HL-60 (cell line): ENCODE measurements at regions not wholly inside any gene's neighbourhood (a gene's known extent, or its start where the extent isn't known, plus 50 kb on each side); places are given as distances from the start of the nearest gene placed in this dataset.

Source experiments
- DNase-seq, 2 experiments: peaks; one replicate each; pipeline ENCODE4 v3.0.0-alpha.2; 2010 to 2020; ENCODE audit warnings: low read depth in 1 of 2, low spot score in 1 of 2
- H3K27ac ChIP-seq: fragments of 250-450 bp; sonication (Bioruptor Pico); replicated peaks from 2 replicates; pipeline ENCODE4 v1.5.1; 2020; ENCODE audit warnings: mild to moderate bottlenecking, moderate library complexity
- H3K27me3 ChIP-seq: fragments of 250-450 bp; sonication (Bioruptor Pico); 2 replicates; pipeline ENCODE4 v1.5.1; 2021; ENCODE audit warnings: mild to moderate bottlenecking, moderate library complexity; ENCODE audit not compliant: insufficient read depth, poor library complexity, severe bottlenecking
- H3K4me3 ChIP-seq: replicated peaks from 2 replicates; pipeline ENCODE4 v1.5.1; 2011; ENCODE audit warnings: mild to moderate bottlenecking, control low read depth, low read length; ENCODE audit not compliant: insufficient read depth
- GABPA ChIP-seq: IDR thresholded peaks from 2 replicates; pipeline ENCODE4 v1.6.1; 2012; ENCODE audit warnings: low read depth
- POLR2AphosphoS5 ChIP-seq: IDR thresholded peaks from 2 replicates; pipeline ENCODE4 v1.6.1; 2012; ENCODE audit warnings: low read depth
- SPI1 ChIP-seq: IDR thresholded peaks from 2 replicates; pipeline ENCODE4 v1.6.1; 2012; ENCODE audit warnings: low read depth, mild to moderate bottlenecking, borderline replicate concordance
- TF ChIP-seq, protein P1 (sequence below): IDR thresholded peaks from one replicate; pipeline ENCODE4 v1.5.1; 2011; ENCODE audit warnings: low read length, control low read depth, inconsistent platforms; ENCODE audit not compliant: insufficient read depth
- TF ChIP-seq, protein P2 (sequence below): IDR thresholded peaks from 2 replicates; pipeline ENCODE4 v1.6.1; 2012; ENCODE audit warnings: low read depth; ENCODE audit not compliant: insufficient replicate concordance

DNA sequence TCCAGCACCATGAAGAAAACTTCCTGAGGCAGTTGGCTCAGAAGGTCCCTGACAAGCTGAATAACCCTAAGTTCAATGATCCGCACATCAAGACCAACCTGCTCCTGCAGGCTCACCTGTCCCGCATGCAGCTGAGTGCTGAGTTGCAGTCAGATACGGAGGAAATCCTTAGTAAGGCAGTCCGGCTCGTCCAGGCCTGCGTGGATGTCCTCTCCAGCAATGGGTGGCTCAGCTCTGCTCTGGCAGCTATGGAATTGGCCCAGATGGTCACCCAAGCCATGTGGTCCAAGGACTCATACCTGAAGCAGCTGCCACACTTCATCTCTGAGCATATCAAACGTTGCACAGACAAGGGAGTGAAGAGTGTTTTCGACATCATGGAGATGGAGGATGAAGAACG lies 88.4 kb upstream of the SMURF2 start:
- no peak for DNase-seq

DNA sequence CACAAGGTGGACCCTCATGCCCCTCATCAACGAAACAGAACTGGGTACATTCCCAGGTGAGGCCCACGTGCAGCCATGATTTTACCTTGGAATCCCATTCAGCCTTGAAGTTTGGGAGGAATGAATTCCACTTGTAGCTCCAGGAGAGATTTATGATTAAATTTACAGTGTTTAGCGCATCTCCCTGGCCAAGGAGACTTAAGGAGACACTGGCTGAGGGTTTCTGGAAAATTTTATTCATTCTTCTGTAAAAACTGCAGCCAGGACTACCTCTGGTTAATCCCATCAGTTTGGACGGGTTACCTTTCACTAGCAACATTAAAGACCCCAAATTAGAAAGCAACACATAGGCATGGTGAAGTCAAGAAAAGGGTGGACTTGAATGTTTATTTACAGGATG lies 87.2 kb upstream of the SMURF2 start:
- no peaks in the 10 kb centered on the region for H3K27me3 ChIP-seq
- DNase-seq: no peak
- no peak overlapping the region for H3K4me3 ChIP-seq
- TF ChIP-seq, protein P1, sequence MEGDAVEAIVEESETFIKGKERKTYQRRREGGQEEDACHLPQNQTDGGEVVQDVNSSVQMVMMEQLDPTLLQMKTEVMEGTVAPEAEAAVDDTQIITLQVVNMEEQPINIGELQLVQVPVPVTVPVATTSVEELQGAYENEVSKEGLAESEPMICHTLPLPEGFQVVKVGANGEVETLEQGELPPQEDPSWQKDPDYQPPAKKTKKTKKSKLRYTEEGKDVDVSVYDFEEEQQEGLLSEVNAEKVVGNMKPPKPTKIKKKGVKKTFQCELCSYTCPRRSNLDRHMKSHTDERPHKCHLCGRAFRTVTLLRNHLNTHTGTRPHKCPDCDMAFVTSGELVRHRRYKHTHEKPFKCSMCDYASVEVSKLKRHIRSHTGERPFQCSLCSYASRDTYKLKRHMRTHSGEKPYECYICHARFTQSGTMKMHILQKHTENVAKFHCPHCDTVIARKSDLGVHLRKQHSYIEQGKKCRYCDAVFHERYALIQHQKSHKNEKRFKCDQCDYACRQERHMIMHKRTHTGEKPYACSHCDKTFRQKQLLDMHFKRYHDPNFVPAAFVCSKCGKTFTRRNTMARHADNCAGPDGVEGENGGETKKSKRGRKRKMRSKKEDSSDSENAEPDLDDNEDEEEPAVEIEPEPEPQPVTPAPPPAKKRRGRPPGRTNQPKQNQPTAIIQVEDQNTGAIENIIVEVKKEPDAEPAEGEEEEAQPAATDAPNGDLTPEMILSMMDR: no peak
- TF ChIP-seq SPI1 (no peak), POLR2AphosphoS5 (no peak), GABPA (no peak)
- TF ChIP-seq, protein P2, sequence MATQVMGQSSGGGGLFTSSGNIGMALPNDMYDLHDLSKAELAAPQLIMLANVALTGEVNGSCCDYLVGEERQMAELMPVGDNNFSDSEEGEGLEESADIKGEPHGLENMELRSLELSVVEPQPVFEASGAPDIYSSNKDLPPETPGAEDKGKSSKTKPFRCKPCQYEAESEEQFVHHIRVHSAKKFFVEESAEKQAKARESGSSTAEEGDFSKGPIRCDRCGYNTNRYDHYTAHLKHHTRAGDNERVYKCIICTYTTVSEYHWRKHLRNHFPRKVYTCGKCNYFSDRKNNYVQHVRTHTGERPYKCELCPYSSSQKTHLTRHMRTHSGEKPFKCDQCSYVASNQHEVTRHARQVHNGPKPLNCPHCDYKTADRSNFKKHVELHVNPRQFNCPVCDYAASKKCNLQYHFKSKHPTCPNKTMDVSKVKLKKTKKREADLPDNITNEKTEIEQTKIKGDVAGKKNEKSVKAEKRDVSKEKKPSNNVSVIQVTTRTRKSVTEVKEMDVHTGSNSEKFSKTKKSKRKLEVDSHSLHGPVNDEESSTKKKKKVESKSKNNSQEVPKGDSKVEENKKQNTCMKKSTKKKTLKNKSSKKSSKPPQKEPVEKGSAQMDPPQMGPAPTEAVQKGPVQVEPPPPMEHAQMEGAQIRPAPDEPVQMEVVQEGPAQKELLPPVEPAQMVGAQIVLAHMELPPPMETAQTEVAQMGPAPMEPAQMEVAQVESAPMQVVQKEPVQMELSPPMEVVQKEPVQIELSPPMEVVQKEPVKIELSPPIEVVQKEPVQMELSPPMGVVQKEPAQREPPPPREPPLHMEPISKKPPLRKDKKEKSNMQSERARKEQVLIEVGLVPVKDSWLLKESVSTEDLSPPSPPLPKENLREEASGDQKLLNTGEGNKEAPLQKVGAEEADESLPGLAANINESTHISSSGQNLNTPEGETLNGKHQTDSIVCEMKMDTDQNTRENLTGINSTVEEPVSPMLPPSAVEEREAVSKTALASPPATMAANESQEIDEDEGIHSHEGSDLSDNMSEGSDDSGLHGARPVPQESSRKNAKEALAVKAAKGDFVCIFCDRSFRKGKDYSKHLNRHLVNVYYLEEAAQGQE: no peak
- no peak overlapping the region for H3K27ac ChIP-seq

More for the DNA sequence above, 88.4 kb upstream of the SMURF2 start:
- H3K27ac ChIP-seq: no peak overlapping the region
- H3K27me3 ChIP-seq: no peaks in the 10 kb centered on the region
- H3K4me3 ChIP-seq: no peak overlapping the region
- TF ChIP-seq POLR2AphosphoS5: no peak
- no peak for TF ChIP-seq GABPA
- no peak for TF ChIP-seq SPI1
- TF ChIP-seq, protein P2: no peak
- TF ChIP-seq, protein P1: no peak

DNA sequence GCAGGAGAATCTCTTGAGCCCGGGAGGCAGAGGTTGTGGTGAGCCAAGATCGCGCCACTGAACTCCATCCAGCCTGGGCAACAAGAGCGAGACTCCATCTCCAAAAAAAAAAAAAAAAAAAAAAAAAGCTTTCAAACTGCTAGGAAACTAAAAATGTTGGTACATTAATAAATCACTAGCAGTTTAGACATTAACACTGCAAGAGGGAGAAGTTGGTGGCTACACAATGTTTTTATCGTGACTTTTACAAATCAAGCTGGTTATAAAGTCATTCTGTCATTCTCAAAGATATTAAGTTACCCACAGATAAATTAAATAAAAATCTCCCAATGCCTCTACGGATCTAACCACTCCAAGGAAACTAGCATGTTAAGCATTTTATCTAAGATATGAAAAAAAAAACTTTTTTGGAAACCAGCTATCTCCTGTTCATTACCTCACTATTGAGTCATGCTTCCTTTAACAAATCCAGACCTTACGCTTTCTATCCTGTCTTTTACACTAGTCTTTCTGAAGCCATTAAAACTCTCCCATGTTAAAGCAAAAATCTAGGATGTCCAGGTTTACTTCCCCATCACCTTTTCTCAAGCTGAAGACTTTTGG lies 85.9 kb upstream of the SMURF2 start:
- no peak for DNase-seq
- TF ChIP-seq, protein P2: no peak
- TF ChIP-seq, protein P1: no peak
- TF ChIP-seq SPI1 (no peak), POLR2AphosphoS5 (no peak), GABPA (no peak)
- Histone ChIP-seq H3K4me3 (no peak overlapping the region), H3K27me3 (no peaks in the 10 kb centered on the region), H3K27ac (no peak overlapping the region)
